Heart right ventricle (tissue), 16 donors: ENCODE measurements at regions not wholly inside any gene's neighbourhood (a gene's known extent, or its start where the extent isn't known, plus 50 kb on each side); places are given as distances from the start of the nearest gene placed in this dataset.

Experiments used
- ATAC-seq, 8 donors: fragments of 200-7000 bp; cut with Tn5 transposase; one replicate each; pipeline ENCODE4 v1.9.1; 2020; ENCODE audit warnings: mild to moderate bottlenecking in 8 of 8, moderate library complexity in 8 of 8, moderate number of reproducible peaks in 1 of 8
- DNase-seq, 2 donors: peaks; one replicate each; pipeline ENCODE4 v3.0.0-alpha.2; 2020
- H3K27ac ChIP-seq, 10 donors: fragments of 200-600 bp; sonication (generic) in 2 of 10; one replicate each; pipeline versions ENCODE4 v1.5.0 to v1.8.0; 2020 to 2022; ENCODE audit warnings: mild to moderate bottlenecking in 3 of 10
- H3K27me3 ChIP-seq, 7 donors: fragments of 200-600 bp; one replicate each; pipeline ENCODE4 v1.8.0; 2021 to 2022; ENCODE audit warnings: mild to moderate bottlenecking in 2 of 7
- H3K36me3 ChIP-seq, 9 donors: fragments of 200-600 bp; sonication (generic) in 1 of 9; one replicate each; pipeline versions ENCODE4 v1.5.0 to v1.8.0; 2020 to 2022; ENCODE audit warnings: mild to moderate bottlenecking in 2 of 9
- H3K4me1 ChIP-seq, 9 donors: fragments of 200-600 bp; sonication (generic) in 1 of 9; one replicate each; pipeline versions ENCODE4 v1.5.0 to v1.8.0; 2020 to 2022; ENCODE audit warnings: mild to moderate bottlenecking in 4 of 9
- H3K4me3 ChIP-seq, 10 donors: fragments of 200-600 bp; sonication (generic) in 2 of 10; one replicate each; pipeline versions ENCODE4 v1.5.0 to v1.8.0; 2020 to 2022; ENCODE audit warnings: mild to moderate bottlenecking in 7 of 10, moderate library complexity in 2 of 10
- H3K9me3 ChIP-seq, 11 donors: fragments of 200-600 bp in 10 of 11; sonication (generic) in 2 of 11; one replicate each; pipeline versions ENCODE4 v1.5.0 to v1.8.0; 2013 to 2022; ENCODE audit warnings: mild to moderate bottlenecking in 2 of 11, control low read depth in 1 of 11, moderate library complexity in 1 of 11
- WGBS, 2 donors: extraction: QIAGEN DNeasy Blood & Tissue Kit; methylation state at CpG; one replicate each; pipeline ENCODE4 v1.1.7; 2013; ENCODE audit warnings: inconsistent platforms in 1 of 2; 5-methylcytosine and 5-hydroxymethylcytosine counted together
- intact Hi-C, 10 donors: fragments of 100-400 bp; cut with DNase I; formaldehyde crosslinking; loops; one replicate each; pipeline versions ENCODE4 v1.11.1 to v1.14.2; 2022
- TF ChIP-seq, protein P1 (sequence below), 9 donors: fragments of 200-600 bp; sonication (generic) in 2 of 9; IDR thresholded peaks; one replicate each; pipeline versions ENCODE4 v1.5.0 to v1.8.0; 2021 to 2022; ENCODE audit warnings: antibody characterized with exemption in 9 of 9, mild to moderate bottlenecking in 5 of 9, moderate library complexity in 1 of 9
- donor health status: Arrhythmogenic right ventricular cardiomyopathy.
- donor health status: ischemic (EF 13 %, LVEDD 7.1; RV severe dilation, severe dysfunction).
- donor health status: healthy with polysubstance abuse.
- donor health status: DM: no; HTN: yes; CAD: no.
- donor health status: DM: no; HTN: no; CAD: no.
- donor health status: ischemic (EF 25% LVEDD 6.9; RV normal size, moderate dysfunction).
- donor health status: ischemic (EF 25% LVEDD 5.7; RV mildly dilated, moderate dysfunction).
- donor health status: healthy.
- donor health status: DM: yes; HTN: yes; CAD: no.
- donor health status: Ischemic cardiomyopathy.
- donor health status: ischemic (EF 35%, LVEDD 5.7; RV mildly dilated, moderate dysfunction).
- donor health status: nonischemic (EF 11% LVEDD 7.7; RV severe dilation, severe dysfunction).
- donor health status: DM: yes; HTN: yes; CAD: no.
- donor health status: PGD.
- donor health status: ischemic (EF 29% LVEDD 5.4; RV normal size, mild dysfunction).
- donor health status: nonischemic (EF 23%, LVEDD 6.1; RV moderate dilation, normal function).

DNA sequence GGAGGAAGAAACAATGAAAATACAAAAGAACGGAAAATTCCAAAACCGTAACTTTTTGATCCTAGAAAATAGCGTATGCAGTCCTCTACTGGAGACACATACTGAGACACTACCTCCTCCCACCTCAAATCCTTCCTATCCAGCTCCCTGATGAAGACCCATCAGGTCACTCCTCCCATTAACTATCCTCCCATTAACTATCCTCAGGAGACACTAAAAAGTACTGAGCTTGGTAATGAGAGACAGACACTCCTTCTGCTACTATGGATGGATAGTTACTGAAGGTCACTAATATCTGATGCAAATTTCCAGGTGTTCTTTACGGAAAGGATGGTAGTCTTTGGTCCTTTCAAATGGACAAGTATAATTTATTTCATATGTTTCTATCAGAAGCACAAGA lies 237.5 kb upstream of the BLID start:
- Histone ChIP-seq H3K27ac (peak overlapping the region in 7 of 10 donors; percentile 12 to 63 (median 42)), H3K36me3 (no peaks in the 10 kb centered on the region), H3K4me1 (peaks cover 0 to 25% (median 8%) of the 10 kb centered on the region in 9 donors), H3K4me3 (no peak overlapping the region), H3K27me3 (no peaks in the 10 kb centered on the region), H3K9me3 (peaks cover 0 to 16% (median 0%) of the 10 kb centered on the region in 11 donors)
- no peak for ATAC-seq
- TF ChIP-seq, protein P1, sequence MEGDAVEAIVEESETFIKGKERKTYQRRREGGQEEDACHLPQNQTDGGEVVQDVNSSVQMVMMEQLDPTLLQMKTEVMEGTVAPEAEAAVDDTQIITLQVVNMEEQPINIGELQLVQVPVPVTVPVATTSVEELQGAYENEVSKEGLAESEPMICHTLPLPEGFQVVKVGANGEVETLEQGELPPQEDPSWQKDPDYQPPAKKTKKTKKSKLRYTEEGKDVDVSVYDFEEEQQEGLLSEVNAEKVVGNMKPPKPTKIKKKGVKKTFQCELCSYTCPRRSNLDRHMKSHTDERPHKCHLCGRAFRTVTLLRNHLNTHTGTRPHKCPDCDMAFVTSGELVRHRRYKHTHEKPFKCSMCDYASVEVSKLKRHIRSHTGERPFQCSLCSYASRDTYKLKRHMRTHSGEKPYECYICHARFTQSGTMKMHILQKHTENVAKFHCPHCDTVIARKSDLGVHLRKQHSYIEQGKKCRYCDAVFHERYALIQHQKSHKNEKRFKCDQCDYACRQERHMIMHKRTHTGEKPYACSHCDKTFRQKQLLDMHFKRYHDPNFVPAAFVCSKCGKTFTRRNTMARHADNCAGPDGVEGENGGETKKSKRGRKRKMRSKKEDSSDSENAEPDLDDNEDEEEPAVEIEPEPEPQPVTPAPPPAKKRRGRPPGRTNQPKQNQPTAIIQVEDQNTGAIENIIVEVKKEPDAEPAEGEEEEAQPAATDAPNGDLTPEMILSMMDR (IDR thresholded peaks at IDR 0.05): no peak
- 92 to 96% methylated on average over 4 of the region's 4 CpGs for WGBS, 2 donors
- DNase-seq: no peak
- intact Hi-C loops: no loop called here

DNA sequence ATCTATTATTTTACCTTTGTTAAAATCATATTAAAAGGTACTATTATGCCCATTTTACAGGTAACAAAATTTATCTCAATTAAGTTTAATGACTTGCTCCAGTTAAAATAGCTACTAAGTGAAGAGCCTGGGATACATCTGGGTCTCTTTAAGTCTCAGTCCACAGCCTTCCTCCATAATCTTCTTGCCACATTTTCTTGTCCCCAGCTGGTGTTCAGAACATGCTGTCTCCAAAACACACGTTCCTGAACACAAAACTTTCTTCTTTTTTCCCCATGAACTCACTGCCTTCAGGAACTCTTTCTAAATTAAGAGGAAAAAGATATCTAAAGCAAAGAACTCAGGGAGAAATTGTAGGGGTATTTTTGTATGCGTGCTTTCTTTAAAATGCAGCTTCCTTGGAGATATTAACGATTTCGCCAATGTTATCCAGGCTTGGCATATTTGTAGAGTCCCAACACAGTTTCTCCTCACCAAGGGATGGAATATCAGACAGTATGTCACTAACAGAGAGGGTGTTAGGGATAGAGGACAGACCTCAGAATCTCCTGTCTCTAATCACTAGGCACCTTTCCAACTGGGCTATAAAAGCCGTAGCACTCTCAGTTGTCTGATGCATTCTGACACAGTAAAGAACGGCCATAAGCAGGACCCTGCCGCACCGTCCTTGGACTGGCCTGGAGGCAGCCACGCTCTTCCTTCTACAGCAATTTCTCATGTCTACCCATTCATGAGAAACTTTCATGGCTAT lies 232.8 kb upstream of the BLID start:
- Histone ChIP-seq H3K4me3 (no peak overlapping the region), H3K27me3 (no peaks in the 10 kb centered on the region), H3K9me3 (peaks cover 0 to 16% (median 0%) of the 10 kb centered on the region in 11 donors), H3K4me1 (peaks cover 0 to 27% (median 9%) of the 10 kb centered on the region in 9 donors), H3K36me3 (no peaks in the 10 kb centered on the region), H3K27ac (peak overlapping the region in 9 of 10 donors; percentile 49 to 85 (median 70))
- peak; percentile 30 to 57 for DNase-seq
- 40 to 51% methylated on average over 9 of the region's 9 CpGs for WGBS, 2 donors
- TF ChIP-seq, protein P1 (IDR thresholded peaks at IDR 0.05): no peak
- peak; percentile 77 to 98 (median 94) for ATAC-seq
- intact Hi-C loops: loop anchor here in 2 of 10 donors (5.0 kb wide), 2 partner anchors 42 to 88 kb away; no protein-coding TSS in a partner anchor

DNA sequence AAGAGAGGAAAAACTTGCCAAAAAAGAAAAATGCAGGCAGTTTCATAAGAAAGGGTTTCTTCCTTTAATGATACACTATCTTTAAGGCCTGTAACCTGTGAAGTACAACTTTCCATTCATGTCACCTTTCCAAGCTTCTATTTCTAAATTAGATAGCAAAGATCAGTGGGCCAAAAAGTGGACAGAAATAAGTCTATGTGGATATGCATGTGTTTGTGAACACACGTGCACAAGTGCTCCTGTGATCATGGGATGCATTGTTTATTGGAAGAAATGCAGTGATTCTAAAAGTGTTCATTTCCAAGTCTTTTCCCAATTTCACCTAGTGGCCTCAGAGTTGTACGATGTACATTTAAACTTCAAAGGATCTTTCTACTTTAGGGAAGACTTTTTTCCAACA lies 230.0 kb upstream of the BLID start:
- ATAC-seq (no peak), DNase-seq (no peak)
- Histone ChIP-seq H3K27me3 (no peaks in the 10 kb centered on the region), H3K4me1 (peaks cover 3 to 37% (median 14%) of the 10 kb centered on the region in 9 donors), H3K9me3 (peaks cover 0 to 2% (median 0%) of the 10 kb centered on the region in 11 donors), H3K36me3 (no peaks in the 10 kb centered on the region), H3K27ac (peak overlapping the region in 1 of 10 donors; percentile 14), H3K4me3 (no peak overlapping the region)
- WGBS, 2 donors: 74% methylated on average over 2 of the region's 2 CpGs
- TF ChIP-seq, protein P1 (IDR thresholded peaks at IDR 0.05): no peak
- intact Hi-C loops: loop anchor here in 2 of 10 donors (5.0 kb wide), 2 partner anchors 39 to 91 kb away; no protein-coding TSS in a partner anchor

DNA sequence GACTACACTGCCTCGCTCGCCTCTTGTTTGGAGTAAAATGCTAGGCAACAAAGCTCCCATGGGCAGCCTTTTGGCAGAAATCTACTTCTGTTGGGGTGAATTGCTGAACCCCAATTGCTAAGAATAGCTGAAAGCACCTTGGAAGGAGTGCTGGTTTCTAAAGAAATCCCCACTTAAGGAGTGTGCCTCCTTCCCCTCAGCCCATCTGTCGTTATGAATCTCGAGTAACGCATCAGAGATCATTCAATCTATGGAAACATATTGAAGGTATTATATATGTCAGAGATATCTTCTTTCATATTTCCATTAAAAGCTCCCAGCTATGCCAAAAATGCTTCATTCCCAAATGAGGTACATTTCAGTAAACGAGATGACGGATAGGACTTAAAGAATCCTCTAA lies 229.6 kb upstream of the BLID start:
- H3K27me3 ChIP-seq: no peaks in the 10 kb centered on the region
- TF ChIP-seq, protein P1 (IDR thresholded peaks at IDR 0.05): no peak
- DNase-seq: no peak
- no peak for ATAC-seq
- H3K9me3 ChIP-seq: no peaks in the 10 kb centered on the region
- H3K4me1 ChIP-seq: peaks cover 3 to 37% (median 14%) of the 10 kb centered on the region in 9 donors
- H3K36me3 ChIP-seq: no peaks in the 10 kb centered on the region
- no peak overlapping the region for H3K4me3 ChIP-seq
- H3K27ac ChIP-seq: peak overlapping the region in 1 of 10 donors; percentile 14
- WGBS, 2 donors: 87 to 90% methylated on average over 7 of the region's 7 CpGs
- intact Hi-C loops: loop anchor here in 2 of 10 donors (5.0 kb wide), 2 partner anchors 38 to 92 kb away; no protein-coding TSS in a partner anchor
